Adrenal gland (tissue), 5 donors: ENCODE measurements at regions not wholly inside any gene's neighbourhood (a gene's known extent, or its start where the extent isn't known, plus 50 kb on each side); places are given as distances from the start of the nearest gene placed in this dataset.

ENCODE experiments used
- POLR2A ChIP-seq, 2 donors: fragments of 450-650 bp; IDR thresholded peaks; one replicate each; pipeline ENCODE4 v1.6.1; 2017; ENCODE audit warnings: antibody characterized with exemption in 2 of 2, mild to moderate bottlenecking in 2 of 2, moderate library complexity in 1 of 2
- TF ChIP-seq, protein P1 (sequence below), 6 experiments: fragments of 450-650 bp in 4 of 6; fragments of 200-600 bp in 2 of 6; sonication (generic) in 1 of 6; IDR thresholded peaks; 1 replicate in 5 of 6; 2 replicates in 1 of 6; pipeline versions ENCODE4 v1.5.1 to v1.8.0; 2016 to 2021; ENCODE audit warnings: antibody characterized with exemption in 6 of 6, mild to moderate bottlenecking in 2 of 6, moderate library complexity in 1 of 6
- donor health status: DM: no; HTN: no; CAD: no.

DNA sequence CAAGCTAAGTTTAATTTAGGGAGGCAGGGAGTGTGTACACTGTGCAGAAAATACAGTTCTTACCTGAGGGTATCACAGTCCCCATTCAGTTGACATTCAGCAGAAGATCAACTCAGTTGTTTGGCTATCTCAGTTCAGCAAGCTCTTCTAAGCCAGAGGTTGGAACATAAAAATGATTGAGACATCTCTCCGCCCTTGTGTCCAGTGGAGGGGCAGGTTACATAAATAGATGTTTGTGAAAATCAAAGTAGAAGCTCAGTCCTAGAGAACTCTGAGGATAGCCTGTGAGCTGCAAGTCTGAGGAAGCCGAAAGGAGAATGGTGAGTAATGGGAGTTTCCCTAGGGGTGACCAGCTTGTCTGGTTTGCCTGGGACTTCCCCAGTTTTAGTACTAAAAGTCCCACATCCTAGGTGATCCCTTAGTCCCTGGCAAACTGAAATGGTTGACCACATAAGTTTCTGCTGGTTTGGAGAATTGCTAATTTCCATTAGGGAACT lies 251.4 kb upstream of the ATP2B1 start:
- TF ChIP-seq, protein P1, sequence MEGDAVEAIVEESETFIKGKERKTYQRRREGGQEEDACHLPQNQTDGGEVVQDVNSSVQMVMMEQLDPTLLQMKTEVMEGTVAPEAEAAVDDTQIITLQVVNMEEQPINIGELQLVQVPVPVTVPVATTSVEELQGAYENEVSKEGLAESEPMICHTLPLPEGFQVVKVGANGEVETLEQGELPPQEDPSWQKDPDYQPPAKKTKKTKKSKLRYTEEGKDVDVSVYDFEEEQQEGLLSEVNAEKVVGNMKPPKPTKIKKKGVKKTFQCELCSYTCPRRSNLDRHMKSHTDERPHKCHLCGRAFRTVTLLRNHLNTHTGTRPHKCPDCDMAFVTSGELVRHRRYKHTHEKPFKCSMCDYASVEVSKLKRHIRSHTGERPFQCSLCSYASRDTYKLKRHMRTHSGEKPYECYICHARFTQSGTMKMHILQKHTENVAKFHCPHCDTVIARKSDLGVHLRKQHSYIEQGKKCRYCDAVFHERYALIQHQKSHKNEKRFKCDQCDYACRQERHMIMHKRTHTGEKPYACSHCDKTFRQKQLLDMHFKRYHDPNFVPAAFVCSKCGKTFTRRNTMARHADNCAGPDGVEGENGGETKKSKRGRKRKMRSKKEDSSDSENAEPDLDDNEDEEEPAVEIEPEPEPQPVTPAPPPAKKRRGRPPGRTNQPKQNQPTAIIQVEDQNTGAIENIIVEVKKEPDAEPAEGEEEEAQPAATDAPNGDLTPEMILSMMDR (IDR thresholded peaks at IDR 0.05), result no peak
- no peak for TF ChIP-seq POLR2A (IDR thresholded peaks at IDR 0.05)
